ENCODE measurements at regions not wholly inside any gene's neighbourhood (a gene's known extent, or its start where the extent isn't known, plus 50 kb on each side); places are given as distances from the start of the nearest gene placed in this dataset.
"Not testable (repeated sequence)": the region's sequence is repeated elsewhere in the genome, so short reads cannot be mapped to it uniquely, and the experiment has no call there.

DNA sequence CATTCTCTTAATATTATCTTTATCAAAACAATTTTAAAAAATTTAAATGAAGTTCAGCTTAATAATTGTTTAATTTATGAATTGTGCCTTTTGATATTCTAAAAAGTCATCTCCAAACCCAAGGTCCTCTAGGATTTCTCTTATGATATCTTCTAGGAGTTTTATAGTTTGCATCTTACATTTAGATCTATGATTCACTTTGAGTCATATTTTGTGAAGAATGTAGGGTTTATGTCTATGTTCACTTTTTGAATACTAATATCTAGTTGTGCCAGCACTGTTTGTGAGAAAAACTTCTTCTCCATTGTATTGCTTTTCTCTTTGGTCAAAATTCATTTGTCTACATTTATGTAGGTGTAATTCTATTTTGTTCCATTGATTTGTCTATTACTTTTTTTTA is 1068.4 kb upstream of the SPRY2 start:
- no peak for FAIRE-seq

DNA sequence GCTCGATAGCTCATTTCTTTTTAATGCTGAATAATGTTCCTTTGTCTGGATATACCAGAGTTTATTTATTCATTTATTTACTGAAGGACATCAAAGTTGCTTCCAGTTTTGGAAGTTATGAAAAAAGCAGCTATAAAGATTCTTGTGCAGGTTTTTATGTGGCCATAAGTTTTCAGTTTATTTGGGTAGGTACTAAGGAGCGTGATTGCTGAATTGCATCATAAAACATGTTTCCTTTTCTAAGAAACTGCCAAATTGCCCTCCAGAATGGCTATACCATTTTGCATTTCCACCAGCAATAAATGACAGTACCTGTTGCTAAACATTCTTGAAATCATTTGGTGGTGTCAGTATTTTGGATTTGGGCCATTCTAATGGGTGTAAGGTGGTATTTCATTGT is 1067.7 kb upstream of the SPRY2 start:
- no peak for FAIRE-seq

DNA sequence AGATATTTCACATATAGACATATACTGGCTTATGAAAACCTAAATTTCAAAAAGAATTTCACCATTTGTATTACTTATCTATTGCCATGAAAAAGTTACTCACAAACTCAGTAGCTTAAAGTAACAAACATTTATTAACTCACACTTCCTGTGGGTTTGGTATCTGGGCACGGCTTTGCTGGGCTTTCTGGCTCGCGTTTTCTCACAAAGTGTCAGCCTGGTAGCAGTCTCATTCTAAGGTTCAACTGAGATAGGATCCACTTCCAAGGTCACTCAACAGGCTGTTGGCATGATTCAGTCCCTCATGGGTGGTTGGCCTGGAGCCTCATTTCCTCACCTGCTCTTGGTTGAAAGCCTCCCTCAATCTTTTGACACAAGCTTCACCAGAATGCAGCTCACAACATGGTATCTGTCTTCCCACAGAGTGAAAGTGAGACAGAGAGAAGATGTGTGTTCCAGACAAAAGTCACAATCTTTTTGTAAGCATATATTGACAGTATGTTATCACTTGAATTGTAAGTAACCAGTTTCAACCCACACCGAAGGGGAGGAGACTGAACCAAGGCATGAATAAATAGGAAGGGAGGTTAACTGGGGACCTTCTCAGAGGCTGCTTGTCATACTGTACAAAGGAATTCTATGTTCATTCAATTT is 1065.8 kb upstream of the SPRY2 start:
- FAIRE-seq: no peak

DNA sequence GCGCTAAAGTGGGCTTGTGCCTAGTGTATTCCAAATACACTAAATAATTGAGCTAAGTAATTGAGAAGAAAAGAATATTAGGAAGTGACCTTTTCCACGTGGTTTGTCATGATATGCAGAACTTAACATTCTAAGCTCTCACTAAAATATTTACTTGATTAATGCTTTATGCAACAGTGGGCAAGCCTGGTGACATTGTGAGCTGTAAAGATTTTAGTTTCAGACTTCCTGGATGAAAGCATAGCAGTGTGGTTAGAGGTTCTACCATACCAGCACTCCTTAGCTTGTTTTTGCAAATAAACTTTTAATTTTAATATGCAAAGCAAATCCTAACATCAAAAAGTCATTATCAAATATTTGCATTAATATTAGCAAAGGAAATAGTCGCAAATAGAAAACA is 1065.1 kb upstream of the SPRY2 start:
- FAIRE-seq: no peak

DNA sequence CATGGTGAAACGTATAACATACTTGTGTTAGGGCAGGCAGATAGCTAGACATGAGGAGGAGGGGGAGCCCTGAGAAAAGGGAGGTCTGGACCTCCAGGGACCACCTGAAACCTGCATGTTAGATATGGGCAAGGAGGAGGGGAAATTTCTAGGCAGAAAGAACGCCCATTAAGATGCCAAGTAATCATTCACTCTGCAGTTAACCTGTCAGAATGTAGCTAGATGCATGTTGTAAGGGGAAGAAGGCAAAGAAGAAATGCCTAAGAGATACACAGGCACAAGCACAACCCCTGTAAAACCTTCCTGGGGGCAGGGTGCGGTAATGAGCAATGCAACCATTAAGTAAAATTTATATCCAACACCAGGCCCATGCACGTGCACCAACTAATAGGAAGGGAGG is 1055.3 kb upstream of the SPRY2 start:
- FAIRE-seq: no peak

DNA sequence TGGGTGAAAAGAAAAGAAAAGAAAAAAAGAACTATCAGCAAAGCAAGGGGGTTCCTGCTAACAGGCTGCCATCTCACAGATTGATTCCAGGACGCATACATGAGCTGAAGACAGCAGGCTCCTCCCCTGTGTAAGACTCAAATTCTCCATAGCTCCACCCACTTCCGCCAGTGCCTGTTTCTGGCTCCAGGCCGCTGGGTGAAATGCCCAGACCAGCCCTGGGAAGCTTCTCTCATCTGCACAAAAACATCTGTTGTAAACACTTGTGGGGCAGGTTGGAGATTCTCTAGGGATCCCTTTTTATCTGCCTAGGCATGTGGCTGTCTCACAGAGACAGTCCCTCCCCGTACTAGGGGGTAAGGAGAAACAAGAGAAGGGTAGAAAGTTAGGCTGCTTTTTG is 1054.4 kb upstream of the SPRY2 start:
- no peak for FAIRE-seq

DNA sequence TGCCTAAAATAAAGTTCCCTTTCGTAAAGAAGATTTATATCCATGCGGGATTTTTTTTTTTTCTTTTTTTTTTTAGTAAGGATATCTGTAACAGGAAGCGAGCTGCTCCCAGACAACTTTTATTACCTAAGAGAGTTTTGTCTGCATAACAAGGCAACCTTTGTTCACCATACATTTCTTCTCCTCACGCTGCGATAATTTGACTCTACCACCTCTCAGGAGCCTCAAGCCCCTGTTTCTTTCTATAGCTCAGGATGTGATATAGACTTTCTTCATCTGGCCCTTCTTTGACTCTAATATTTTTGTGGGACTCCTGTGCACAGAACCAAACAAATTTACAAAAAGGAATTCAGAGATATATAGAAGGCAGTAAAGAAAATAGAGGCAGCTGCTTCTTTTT is 1053.7 kb upstream of the SPRY2 start:
- no peak for FAIRE-seq

DNA sequence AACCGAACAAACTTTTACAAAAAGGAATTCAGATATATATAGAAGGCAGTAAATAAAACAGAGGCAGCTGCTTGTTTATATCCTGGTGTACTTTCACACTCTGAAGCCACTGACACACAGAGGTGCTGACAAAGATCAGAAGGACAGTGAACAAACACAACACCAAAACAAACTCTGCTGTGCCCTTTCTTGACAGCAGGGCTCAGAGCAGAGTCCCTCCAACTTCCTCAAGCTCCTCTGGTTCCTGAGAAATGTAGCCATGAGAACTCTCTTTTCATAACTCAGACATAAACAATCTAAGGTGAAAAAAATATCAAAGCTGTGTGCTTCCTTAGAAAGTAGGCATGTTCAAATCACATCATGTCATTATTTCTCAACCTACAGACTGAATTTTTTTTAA is 1052.8 kb upstream of the SPRY2 start:
- no peak for FAIRE-seq

DNA sequence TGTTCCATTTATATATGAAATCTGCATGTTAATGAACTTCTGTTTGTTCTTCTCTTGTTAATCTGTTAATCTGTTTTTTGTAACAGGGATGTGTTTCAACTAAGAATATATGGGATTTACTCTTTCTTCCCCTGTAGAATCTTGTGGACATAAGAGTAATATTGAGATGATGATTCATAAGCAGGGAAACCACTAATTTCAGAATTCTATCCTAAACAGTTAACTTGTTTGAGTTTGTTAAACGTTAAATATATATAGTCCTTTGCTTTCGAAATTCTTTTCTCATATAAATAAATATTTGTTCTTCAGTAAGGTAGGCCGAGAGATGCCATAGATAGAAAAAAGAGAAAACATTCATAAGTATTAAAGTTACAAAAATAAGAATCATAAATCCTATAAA is 1052.2 kb upstream of the SPRY2 start:
- no peak for FAIRE-seq

DNA sequence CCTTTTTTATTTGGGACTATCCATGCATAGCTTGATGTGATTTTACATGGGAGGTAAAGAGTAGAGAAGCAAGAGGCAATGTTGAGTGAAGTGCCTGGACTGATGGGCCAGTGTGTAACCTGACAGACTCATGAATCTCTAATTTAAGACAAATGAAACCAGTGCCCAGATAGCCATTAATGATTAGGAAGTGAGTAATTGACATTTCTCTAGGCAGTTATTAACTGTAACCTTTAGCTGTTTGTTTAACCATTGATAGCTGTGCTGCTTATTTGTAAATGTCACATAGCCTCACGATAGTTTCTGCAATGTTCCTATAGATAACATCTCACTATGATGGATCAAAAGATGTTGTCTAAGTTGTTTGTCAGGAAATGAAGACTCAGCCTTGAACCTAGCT is 1047.5 kb upstream of the SPRY2 start:
- FAIRE-seq: no peak

DNA sequence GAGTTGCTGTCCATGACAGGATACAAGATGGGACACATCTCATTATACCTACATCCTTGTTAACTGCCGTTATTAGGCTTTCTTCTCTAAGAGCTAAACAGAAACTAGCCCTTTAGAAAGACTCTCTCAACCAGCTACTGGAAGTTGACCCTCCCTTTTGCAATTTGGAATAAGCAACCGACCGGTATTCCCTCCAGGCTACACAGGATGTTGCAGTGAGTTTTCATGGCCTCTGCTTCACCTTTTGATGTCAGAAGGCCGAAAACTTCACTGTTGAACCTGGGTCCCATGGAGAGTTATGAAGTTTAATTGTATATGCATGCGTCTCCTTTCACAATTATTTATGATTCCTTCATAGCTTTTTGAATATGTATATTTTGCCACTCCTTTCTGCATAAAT is 1042.5 kb upstream of the SPRY2 start:
- no peak for FAIRE-seq

DNA sequence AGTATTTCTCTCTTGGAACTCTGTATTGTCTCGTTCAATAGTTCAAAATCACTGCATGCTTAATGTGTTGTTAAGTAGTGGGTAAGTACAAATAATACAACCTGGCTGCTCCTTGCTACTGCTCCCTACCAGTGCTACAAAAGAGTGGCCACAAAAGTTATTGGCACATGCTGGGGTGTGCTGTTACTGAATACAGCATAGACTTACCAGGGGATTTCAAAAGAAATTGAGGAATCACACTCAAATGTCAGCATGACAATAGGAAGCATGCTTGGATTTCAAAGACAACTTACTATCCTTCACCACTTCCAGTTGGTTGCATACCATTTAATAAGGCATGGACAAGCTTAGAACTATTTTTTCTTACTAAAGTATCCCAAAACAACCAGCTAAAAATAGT is 1041.3 kb upstream of the SPRY2 start:
- FAIRE-seq: no peak

DNA sequence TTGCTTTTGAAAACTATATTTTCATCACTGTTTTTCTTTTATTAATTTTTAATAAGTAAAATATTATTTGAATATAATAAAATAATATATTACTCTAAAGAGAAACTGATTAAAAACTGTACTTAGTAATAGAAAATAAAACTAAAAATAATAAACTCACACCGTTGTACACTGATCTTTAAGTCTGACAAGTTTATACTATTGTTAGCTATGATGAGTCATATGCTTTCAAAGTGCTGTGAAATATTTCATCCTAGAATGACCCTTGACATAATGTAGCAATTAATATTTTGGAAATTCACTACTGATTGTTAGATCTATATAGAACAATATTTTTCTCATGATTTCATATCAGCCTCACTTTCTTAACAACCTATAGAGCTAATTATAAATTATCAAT is 1040.6 kb upstream of the SPRY2 start:
- peak; percentile 89 for FAIRE-seq

DNA sequence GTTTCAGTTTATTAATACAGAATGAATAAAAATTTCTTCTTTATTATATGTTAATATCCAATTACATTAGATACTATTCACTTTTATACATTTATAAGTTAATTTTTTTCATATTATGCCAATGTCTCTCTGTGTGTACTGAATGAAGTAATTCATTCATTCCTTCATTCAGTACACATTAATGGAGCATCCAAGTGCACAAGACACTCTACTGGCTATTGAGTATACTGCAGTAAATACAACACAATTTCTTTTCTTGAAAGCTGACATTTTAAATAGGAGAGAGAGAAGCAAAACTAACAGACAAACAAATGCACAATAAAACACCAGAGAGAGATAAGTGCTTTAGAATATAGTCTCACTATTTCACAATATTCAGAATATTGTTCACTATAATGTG is 1038.3 kb upstream of the SPRY2 start:
- peak; percentile 30 for FAIRE-seq

DNA sequence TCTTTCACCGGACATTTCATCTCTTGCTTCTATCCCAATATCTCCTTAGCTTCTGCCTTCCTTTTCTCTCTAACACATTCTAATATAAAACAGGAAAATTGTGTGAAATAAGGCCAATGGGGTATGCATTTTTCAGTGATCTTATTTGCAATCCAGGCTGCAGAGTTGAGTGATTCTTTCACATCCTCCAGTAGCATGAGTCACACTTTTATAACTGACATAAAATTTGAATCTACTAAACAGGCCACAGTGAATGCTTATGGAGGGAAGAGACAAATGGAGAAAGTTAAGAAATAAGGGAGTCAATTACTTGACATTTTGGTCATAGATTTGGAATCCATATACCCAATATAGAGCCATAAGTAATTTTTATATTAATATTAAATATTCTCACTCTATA is 1037.0 kb upstream of the SPRY2 start:
- FAIRE-seq: no peak

DNA sequence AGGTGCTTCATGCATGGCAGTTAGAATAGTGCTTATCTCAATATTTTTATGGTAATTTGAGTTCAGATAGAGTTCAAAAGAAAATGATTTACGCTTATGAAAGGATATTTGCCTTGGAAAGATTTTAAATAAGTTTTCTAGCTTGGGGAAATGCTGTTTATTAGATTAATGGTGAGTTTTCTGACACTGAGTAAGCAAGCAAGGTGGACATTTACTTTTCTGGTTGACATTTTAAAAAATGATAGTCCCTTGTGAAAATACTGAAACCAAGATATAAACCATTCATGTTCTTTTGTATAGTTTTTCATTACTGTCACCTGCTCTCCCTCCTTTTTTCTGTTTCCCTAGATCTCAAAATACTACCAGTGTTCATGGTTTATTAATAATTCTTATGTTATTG is 1034.8 kb upstream of the SPRY2 start:
- no peak for FAIRE-seq

DNA sequence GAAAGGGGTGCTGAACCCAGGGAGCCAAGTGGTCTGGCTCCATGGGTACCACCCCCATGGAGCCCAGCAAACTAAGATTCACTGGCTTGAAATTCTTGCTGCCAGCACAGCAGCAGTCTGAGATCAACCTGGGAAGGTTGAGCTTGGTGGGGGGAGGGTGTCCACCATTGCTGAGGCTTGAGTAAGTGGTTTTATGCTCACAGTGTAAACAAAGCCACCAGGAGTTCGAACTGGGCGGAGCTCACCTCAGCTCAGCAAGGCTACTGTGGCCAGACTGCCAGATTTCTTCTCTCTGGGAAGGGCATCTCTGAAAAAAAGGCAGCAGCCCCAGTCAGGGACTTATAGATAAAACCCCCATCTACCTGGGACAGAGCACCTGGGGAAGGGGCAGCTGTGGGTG is 1021.8 kb upstream of the SPRY2 start:
- not testable (repeated sequence) for FAIRE-seq

DNA sequence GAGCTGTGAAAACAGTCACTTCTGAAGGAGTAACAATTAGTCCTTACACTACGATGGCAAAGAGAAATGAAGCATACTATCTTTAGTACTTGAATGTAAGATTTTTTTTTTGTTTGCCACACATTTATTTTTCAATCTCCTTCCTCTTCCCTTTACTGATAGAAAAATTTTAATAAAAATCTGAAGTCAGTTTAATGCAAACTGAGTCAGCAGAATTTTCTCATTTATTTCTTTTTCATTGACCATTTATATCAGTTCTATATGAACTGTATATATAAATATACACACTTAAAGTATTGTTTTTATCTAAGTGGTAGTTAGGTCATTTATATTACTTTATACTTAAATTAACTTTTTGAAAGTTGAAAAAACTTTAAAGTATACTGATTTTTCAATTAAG is 1009.1 kb upstream of the SPRY2 start:
- peak; percentile 47 for FAIRE-seq

DNA sequence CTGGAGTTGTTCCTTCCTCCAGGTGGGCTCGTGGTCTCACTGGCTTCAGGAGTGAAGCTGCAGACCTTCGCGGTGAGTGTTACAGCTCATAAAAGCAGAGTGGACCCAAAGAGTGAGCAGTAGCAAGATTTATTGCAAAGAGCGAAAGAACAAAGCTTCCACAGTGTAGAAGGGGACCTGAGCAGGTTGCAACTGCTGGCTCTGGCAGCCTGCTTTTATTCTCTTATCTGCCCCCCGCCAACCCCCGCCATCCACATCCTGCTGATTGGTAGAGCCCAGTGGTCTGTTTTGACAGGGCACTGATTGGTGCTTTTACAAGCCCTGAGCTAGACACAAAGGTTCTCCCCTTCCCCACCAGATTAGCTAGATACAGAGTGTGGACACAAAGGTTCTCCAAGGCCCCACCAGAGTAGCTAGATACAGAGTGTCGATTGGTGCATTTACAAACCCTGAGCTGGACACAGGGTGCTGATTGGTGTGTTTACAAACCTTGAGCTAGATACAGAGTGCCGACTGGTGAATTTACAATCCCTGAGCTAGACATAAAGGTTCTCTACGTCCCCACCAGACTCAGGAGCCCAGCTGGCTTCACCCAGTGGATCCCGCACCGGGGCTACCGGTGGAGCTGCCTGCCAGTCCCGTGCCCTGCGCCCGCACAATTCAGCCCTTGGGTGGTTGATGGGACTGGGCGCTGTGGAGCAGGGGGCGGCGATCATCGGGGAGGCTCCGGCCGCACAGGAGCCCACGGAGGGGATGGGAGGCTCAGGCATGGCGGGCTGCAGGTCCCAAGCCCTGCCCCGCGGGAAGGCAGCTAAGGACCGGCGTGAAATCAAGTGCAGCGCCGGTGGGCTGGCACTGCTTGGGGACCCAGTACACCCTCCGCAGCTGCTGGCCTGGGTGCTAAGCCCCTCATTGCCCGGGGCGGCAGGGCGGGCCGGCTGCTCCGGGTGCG is 999.5 kb upstream of the SPRY2 start:
- FAIRE-seq: not testable (repeated sequence)

DNA sequence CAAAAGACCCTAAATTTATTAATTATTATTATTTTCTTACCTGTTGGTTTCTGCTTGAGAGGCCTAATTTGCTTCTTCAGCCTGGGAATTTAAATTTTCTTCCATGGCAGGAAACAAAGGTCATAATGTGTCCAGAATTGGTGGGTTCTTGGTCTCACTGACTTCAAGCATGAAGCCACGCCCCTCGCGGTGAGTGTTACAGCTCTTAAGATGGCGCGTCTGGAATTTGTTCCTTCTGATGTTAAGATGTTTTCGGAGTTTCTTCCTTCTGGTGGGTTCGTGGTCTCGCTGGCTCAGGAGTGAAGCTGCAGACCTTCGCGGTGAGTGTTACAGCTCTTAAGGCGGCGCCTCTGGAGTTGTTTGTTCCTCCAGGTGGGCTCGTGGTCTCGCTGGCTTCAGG is 998.7 kb upstream of the SPRY2 start:
- not testable (repeated sequence) for FAIRE-seq

DNA sequence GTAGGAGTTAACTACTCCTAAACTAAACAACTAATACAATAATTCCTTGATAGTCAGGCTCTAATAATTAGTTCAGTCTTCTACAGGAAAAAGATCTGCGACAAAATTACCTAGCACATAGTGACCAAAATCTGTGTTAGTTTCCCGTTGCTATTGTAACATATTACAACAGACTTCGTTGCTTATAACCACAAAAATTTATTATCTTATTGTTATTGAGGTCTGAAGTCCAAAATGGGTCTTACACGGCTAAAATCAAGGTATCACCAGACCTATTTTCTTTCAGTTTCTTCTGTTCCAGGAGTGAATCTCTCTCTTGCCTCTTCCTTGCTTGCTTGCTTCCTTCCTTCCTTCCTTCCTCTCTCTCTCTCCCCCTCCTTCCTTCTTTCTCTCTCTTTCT is 993.6 kb upstream of the SPRY2 start:
- FAIRE-seq: no peak

DNA sequence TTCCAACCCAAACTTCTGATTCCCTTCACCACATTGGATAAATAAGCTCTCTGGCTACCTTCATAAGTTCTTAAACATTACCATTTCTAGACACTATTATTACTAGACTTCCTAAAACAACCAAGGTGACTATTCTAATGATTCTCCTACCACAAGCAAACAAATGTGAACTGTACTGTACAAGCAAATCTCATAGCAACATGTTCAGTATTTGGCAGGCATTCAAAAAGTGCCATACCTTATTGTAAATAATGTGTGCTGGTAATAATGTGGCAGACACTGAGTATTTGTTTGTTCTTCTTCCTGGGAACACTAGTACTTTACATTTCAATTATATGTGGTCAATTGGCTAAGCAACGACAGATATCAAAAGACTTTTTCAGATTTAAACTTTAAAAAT is 986.0 kb upstream of the SPRY2 start:
- FAIRE-seq: no peak

DNA sequence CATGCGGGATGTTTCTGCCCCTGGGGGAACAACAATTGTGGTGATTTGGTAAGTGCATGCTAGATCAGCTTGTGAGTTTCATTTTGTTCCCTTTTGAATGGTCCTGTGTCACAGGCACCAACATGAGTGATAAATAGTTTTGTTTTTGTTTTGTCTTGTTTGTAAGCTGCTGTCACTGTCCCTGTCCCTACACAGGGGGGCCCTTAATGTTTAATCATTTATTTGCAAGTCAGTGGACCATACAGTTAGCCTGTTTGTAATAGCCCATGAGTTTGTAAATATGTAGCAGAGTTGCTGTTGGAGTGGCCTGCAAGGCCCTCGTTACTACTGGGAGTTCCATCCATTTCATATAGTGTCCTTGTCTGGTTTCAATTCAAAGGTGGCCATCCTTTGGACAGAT is 979.6 kb upstream of the SPRY2 start:
- FAIRE-seq: no peak

DNA sequence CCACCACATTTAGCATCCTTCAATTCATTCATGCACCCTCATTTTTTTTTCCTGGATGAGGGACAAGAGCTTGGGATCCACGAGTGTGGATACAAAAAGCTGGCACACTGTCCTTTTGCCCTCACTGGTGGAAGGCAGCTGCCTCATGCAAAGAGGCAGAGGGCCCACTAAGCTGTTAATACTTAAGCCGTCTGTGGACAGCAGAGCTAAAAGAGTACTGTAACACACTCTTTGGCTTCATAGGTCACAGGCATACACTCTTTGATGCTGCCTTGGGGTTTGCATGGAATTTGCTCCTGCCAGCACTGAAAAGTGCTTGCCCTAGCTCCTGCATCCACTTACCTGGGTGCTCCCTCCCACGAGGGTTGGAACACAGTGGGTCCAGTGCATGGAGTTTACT is 978.4 kb upstream of the SPRY2 start:
- FAIRE-seq: no peak

All from A204.1 (cell line).